Caco-2 (cell line): ENCODE measurements at regions not wholly inside any gene's neighbourhood (a gene's known extent, or its start where the extent isn't known, plus 50 kb on each side); places are given as distances from the start of the nearest gene placed in this dataset.

ENCODE experiments used
- BruUV-seq: library from RNA; stranded (reverse); fragments of 400-500 nt; replicated peaks from 2 replicates; lab custom pipeline; 2021; lab: Mats Ljungman, UMichigan
- CTCF ChIA-PET: fragments of 300-600 bp; sonication (Branson Sonifier 250); formaldehyde crosslinking; loops from one replicate; lab custom pipeline; 2022; ENCODE audit warnings: antibody characterized with exemption; lab: Charles Lee
- POLR2A ChIA-PET: fragments of 300-600 bp; sonication (Branson Sonifier 250); formaldehyde crosslinking; loops from one replicate; lab custom pipeline; 2022; ENCODE audit warnings: antibody characterized with exemption; lab: Charles Lee
- DNase-seq, 2 experiments: peaks; one replicate each; pipeline versions ENCODE4 v3.0.0 to v3.0.0-alpha.2; 2020 to 2022
- H3K27me3 ChIP-seq: replicated peaks from 2 replicates; pipeline ENCODE4 v1.6.0; 2011; ENCODE audit warnings: low read length; ENCODE audit not compliant: control insufficient read depth, insufficient read depth
- H3K36me3 ChIP-seq: 2 replicates; pipeline ENCODE4 v1.5.1; 2011; ENCODE audit warnings: low read length; ENCODE audit not compliant: control insufficient read depth, insufficient read depth
- H3K4me1 ChIP-seq: fragments of 250-450 bp; sonication (Bioruptor Pico); 2 replicates; pipeline ENCODE4 v1.5.1; 2020; ENCODE audit warnings: mild to moderate bottlenecking
- H3K4me3 ChIP-seq: 2 replicates; pipeline ENCODE4 v1.5.1; 2011; ENCODE audit warnings: low read depth, mild to moderate bottlenecking, control low read depth, low read length
- H3K9me3 ChIP-seq: fragments of 250-450 bp; sonication (Bioruptor Pico); 2 replicates; pipeline ENCODE4 v1.5.1; 2020; ENCODE audit warnings: mild to moderate bottlenecking, moderate library complexity
- H3K27ac Mint-ChIP-seq: one replicate; pipeline ENCODE4 v1.8.0; 2022; ENCODE audit warnings: mixed read lengths; ENCODE audit not compliant: unreplicated experiment
- H3K27me3 Mint-ChIP-seq: one replicate; pipeline ENCODE4 v1.8.0; 2022; ENCODE audit warnings: mixed read lengths; ENCODE audit not compliant: insufficient read depth, unreplicated experiment
- H3K36me3 Mint-ChIP-seq: one replicate; pipeline ENCODE4 v1.8.0; 2022; ENCODE audit warnings: mild to moderate bottlenecking, mixed read lengths; ENCODE audit not compliant: insufficient read depth, unreplicated experiment
- H3K4me1 Mint-ChIP-seq: one replicate; pipeline ENCODE4 v1.8.0; 2022; ENCODE audit warnings: low read depth, mixed read lengths; ENCODE audit not compliant: unreplicated experiment
- H3K4me3 Mint-ChIP-seq: one replicate; pipeline ENCODE4 v1.8.0; 2022; ENCODE audit warnings: mild to moderate bottlenecking, moderate library complexity, mixed read lengths; ENCODE audit not compliant: unreplicated experiment
- H3K9me3 Mint-ChIP-seq: one replicate; pipeline ENCODE4 v1.8.0; 2022; ENCODE audit warnings: mixed read lengths; ENCODE audit not compliant: unreplicated experiment
- CTCF ChIP-seq, 2 experiments: fragments of 200-600 bp in 1 of 2; IDR thresholded peaks; 1 replicate in 1 of 2; 2 replicates in 1 of 2; pipeline versions ENCODE4 v1.5.1 to v1.8.0; 2011 to 2022; ENCODE audit warnings: antibody characterized with exemption in 1 of 2, control low read depth in 1 of 2, inconsistent platforms in 1 of 2, low read depth in 1 of 2, low read length in 1 of 2, mild to moderate bottlenecking in 1 of 2, moderate library complexity in 1 of 2; ENCODE audit not compliant: insufficient read depth in 1 of 2, severe bottlenecking in 1 of 2, unreplicated experiment in 1 of 2
- intact Hi-C: fragments of 100-400 bp; cut with micrococcal nuclease; formaldehyde crosslinking; loops from one replicate; pipeline ENCODE4 v1.10.0; 2022; ENCODE audit not compliant: unreplicated experiment

GRCh38 chr21:43303275-43304178, 123.4 kb downstream of the SIK1 start:
- no TSS peak for BruUV-seq
- CTCF ChIA-PET, result no interaction called here
- no peak for TF ChIP-seq CTCF (IDR thresholded peaks at IDR 0.05; ENCODE audit: insufficient read depth in 1 of 2, low read depth in 1 of 2, low read length in 1 of 2, severe bottlenecking in 1 of 2, unreplicated experiment in 1 of 2)
- H3K27me3 Mint-ChIP-seq, result no peaks in the 10 kb centered on the region
- H3K36me3 Mint-ChIP-seq, result no peaks in the 10 kb centered on the region
- Histone ChIP-seq H3K36me3 (no peaks in the 10 kb centered on the region), H3K4me1 (no peaks in the 10 kb centered on the region), H3K27me3 (no peaks in the 10 kb centered on the region), H3K4me3 (no peak overlapping the region), H3K9me3 (no peaks in the 10 kb centered on the region)
- POLR2A ChIA-PET, result no interaction called here
- no peak overlapping the region for H3K4me3 Mint-ChIP-seq
- intact Hi-C loops, result no loop called here
- no peaks in the 10 kb centered on the region for H3K9me3 Mint-ChIP-seq
- no peak for DNase-seq
- H3K27ac Mint-ChIP-seq, result peak overlapping the region; percentile 23
- H3K4me1 Mint-ChIP-seq, result peaks cover 8% of the 10 kb centered on the region

- intact Hi-C loops, result no loop called here
- no peak for DNase-seq
- H3K4me3 Mint-ChIP-seq, result no peak overlapping the region
- ChIA-PET POLR2A (no interaction called here), CTCF (no interaction called here)
- H3K27ac Mint-ChIP-seq, result peak overlapping the region; percentile 11
- Histone ChIP-seq H3K4me1 (no peaks in the 10 kb centered on the region), H3K36me3 (no peaks in the 10 kb centered on the region), H3K27me3 (no peaks in the 10 kb centered on the region), H3K4me3 (no peak overlapping the region), H3K9me3 (no peaks in the 10 kb centered on the region)
- H3K4me1 Mint-ChIP-seq, result peaks cover 8% of the 10 kb centered on the region
- no peaks in the 10 kb centered on the region for H3K27me3 Mint-ChIP-seq
- no peak for TF ChIP-seq CTCF (IDR thresholded peaks at IDR 0.05; ENCODE audit: insufficient read depth in 1 of 2, low read depth in 1 of 2, low read length in 1 of 2, severe bottlenecking in 1 of 2, unreplicated experiment in 1 of 2)
- BruUV-seq, result no TSS peak
- no peaks in the 10 kb centered on the region for H3K36me3 Mint-ChIP-seq
- no peaks in the 10 kb centered on the region for H3K9me3 Mint-ChIP-seq
These were observed 124.2 kb downstream of the SIK1 start for GRCh38 chr21:43302769-43303168.

- no peak for DNase-seq
- Mint-ChIP-seq H3K36me3 (no peaks in the 10 kb centered on the region), H3K9me3 (no peaks in the 10 kb centered on the region), H3K27me3 (no peaks in the 10 kb centered on the region), H3K27ac (no peak overlapping the region), H3K4me1 (peaks cover 8% of the 10 kb centered on the region), H3K4me3 (no peak overlapping the region)
- no TSS peak for BruUV-seq
- ChIA-PET CTCF (no interaction called here), POLR2A (no interaction called here)
- intact Hi-C loops, result no loop called here
- H3K27me3 ChIP-seq, result no peaks in the 10 kb centered on the region
- H3K4me1 ChIP-seq, result no peaks in the 10 kb centered on the region
- no peak overlapping the region for H3K4me3 ChIP-seq
- H3K9me3 ChIP-seq, result no peaks in the 10 kb centered on the region
- no peak for TF ChIP-seq CTCF (IDR thresholded peaks at IDR 0.05; ENCODE audit: insufficient read depth in 1 of 2, low read depth in 1 of 2, low read length in 1 of 2, severe bottlenecking in 1 of 2, unreplicated experiment in 1 of 2)
- no peaks in the 10 kb centered on the region for H3K36me3 ChIP-seq
These were observed 124.8 kb downstream of the SIK1 start for GRCh38 chr21:43302062-43302700.
